ENCODE measurements at regions not wholly inside any gene's neighbourhood (a gene's known extent, or its start where the extent isn't known, plus 50 kb on each side); places are given as distances from the start of the nearest gene placed in this dataset.

DNA sequence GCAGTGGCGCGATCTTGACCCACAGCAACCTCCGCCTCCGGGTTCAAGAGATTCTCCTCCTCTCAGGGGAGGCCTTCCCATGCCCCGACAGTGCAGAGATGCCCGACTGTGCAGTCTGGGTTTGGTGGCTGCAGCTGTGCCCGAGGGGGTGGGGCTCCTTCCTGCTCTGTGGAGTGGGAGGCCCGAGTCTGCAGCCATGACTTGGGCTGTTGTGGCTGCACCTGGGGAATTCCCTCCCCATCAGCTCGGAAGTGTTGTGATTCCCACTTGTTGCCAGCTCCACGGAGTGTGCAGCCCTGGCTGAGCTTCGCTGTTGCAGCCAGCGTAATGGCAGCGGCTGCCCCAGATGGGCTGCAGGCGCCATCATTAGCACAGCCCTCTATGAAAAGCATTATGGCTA, 66.4 kb upstream of the SMIM36 start:
- TF ChIP-seq, protein P1, sequence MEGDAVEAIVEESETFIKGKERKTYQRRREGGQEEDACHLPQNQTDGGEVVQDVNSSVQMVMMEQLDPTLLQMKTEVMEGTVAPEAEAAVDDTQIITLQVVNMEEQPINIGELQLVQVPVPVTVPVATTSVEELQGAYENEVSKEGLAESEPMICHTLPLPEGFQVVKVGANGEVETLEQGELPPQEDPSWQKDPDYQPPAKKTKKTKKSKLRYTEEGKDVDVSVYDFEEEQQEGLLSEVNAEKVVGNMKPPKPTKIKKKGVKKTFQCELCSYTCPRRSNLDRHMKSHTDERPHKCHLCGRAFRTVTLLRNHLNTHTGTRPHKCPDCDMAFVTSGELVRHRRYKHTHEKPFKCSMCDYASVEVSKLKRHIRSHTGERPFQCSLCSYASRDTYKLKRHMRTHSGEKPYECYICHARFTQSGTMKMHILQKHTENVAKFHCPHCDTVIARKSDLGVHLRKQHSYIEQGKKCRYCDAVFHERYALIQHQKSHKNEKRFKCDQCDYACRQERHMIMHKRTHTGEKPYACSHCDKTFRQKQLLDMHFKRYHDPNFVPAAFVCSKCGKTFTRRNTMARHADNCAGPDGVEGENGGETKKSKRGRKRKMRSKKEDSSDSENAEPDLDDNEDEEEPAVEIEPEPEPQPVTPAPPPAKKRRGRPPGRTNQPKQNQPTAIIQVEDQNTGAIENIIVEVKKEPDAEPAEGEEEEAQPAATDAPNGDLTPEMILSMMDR (IDR thresholded peaks at IDR 0.05; ENCODE audit: low read depth, low read length, missing input control): no peak
- TF ChIP-seq JUND (IDR thresholded peaks at IDR 0.05): no peak
- TF ChIP-seq YY1 (IDR thresholded peaks at IDR 0.05): no peak
- TF ChIP-seq, protein P2, sequence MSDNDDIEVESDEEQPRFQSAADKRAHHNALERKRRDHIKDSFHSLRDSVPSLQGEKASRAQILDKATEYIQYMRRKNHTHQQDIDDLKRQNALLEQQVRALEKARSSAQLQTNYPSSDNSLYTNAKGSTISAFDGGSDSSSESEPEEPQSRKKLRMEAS (IDR thresholded peaks at IDR 0.05): no peak
- TF ChIP-seq RAD21 (IDR thresholded peaks at IDR 0.05): no peak
- TF ChIP-seq, protein P3, sequence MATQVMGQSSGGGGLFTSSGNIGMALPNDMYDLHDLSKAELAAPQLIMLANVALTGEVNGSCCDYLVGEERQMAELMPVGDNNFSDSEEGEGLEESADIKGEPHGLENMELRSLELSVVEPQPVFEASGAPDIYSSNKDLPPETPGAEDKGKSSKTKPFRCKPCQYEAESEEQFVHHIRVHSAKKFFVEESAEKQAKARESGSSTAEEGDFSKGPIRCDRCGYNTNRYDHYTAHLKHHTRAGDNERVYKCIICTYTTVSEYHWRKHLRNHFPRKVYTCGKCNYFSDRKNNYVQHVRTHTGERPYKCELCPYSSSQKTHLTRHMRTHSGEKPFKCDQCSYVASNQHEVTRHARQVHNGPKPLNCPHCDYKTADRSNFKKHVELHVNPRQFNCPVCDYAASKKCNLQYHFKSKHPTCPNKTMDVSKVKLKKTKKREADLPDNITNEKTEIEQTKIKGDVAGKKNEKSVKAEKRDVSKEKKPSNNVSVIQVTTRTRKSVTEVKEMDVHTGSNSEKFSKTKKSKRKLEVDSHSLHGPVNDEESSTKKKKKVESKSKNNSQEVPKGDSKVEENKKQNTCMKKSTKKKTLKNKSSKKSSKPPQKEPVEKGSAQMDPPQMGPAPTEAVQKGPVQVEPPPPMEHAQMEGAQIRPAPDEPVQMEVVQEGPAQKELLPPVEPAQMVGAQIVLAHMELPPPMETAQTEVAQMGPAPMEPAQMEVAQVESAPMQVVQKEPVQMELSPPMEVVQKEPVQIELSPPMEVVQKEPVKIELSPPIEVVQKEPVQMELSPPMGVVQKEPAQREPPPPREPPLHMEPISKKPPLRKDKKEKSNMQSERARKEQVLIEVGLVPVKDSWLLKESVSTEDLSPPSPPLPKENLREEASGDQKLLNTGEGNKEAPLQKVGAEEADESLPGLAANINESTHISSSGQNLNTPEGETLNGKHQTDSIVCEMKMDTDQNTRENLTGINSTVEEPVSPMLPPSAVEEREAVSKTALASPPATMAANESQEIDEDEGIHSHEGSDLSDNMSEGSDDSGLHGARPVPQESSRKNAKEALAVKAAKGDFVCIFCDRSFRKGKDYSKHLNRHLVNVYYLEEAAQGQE (IDR thresholded peaks at IDR 0.05): no peak

Measured in liver (tissue), 3 donors.